HG02642 (cell line): ENCODE measurements at regions not wholly inside any gene's neighbourhood (a gene's known extent, or its start where the extent isn't known, plus 50 kb on each side); places are given as distances from the start of the nearest gene placed in this dataset.

Source experiments
- ATAC-seq: cut with Tn5 transposase; IDR thresholded peaks from one replicate; pipeline ENCODE4 v1.9.1; 2021; ENCODE audit warnings: mild to moderate bottlenecking; ENCODE audit not compliant: unreplicated experiment, poor library complexity

DNA sequence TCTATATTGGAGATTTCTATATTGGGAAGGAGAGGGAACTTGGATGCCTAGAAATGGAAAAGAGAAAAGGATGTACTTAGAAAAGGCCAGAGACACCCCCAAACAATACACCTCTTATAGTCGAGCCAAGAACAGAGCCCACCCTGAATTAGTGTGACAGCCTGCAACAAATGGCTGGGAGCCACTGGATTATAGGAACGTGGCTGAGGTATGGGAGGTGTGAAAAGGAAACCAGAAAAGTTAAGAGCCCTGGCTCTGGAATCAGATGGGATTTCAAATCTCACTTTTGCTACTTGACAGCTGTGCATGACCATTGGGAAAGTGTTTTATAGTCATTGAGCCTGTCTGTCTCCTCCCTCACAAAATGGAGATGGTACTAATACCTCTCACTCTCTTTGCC is 394.0 kb downstream of the ZNF521 start:
- no peak for ATAC-seq

DNA sequence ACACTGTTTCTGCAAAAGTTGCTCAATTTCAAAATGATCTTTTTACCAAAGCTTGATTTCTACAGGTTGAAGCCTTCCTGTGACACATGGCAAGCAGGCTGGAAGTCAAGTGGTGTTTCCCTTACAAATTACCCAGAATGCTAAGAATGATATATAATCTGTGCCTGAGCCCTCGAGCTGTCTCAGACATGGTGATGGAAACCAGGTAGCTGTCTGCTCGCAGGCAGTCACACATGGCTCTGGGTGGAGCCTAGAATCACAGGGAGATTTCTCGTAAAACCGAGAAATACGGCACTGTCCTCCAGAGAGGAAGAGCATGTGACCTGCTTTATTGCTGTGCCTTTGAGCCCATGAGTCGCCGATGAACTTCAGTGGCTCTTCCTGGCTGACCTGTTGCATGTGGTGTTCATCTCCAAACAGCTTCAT is 392.9 kb downstream of the ZNF521 start:
- no peak for ATAC-seq

DNA sequence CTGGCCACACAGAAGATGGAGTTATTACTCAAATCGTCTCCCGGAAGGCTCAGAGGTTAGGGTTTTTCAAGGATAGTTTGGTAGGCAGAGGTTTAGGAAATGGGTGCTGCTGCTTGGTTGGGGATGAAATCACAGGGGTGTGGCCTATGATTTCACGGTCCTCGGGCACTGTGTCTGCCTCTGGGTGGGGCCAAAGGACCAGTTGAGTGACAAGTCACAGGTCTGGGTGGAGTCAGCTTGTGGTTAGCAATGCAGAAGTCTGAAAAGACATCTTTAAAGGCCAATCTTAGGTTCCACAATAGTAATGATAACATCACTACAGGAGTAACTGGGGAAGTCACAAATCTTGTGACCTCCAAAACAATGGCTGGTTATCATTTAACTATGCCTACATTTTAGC is 387.8 kb downstream of the ZNF521 start:
- ATAC-seq: peak; percentile 81

GRCh38 chr18:24968238-24968775 is 383.7 kb downstream of the ZNF521 start:
- ATAC-seq: no peak

GRCh38 chr18:24972577-24972976 is 379.4 kb downstream of the ZNF521 start:
- ATAC-seq: no peak

GRCh38 chr18:24974431-24974830 is 377.5 kb downstream of the ZNF521 start:
- ATAC-seq: no peak

GRCh38 chr18:24975496-24976372 is 376.2 kb downstream of the ZNF521 start:
- no peak for ATAC-seq

DNA sequence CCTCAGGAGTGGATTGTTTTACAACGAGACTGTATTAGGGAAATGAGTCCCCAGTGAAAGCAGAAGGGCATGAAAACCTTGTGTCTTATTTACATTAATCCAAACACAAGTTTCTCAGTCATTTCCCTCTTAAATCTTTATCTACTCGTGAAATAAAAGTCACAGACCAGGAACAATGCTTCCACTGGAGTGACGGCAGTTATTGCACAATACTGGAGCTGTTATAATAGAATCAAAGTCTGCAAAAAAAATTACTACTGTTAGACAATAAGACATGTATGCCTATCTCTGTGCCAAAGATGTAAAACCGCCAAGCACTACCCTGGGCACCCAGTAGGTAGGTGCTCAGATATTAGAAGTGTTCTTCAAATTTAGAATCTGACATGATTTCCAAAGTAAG is 375.5 kb downstream of the ZNF521 start:
- no peak for ATAC-seq

DNA sequence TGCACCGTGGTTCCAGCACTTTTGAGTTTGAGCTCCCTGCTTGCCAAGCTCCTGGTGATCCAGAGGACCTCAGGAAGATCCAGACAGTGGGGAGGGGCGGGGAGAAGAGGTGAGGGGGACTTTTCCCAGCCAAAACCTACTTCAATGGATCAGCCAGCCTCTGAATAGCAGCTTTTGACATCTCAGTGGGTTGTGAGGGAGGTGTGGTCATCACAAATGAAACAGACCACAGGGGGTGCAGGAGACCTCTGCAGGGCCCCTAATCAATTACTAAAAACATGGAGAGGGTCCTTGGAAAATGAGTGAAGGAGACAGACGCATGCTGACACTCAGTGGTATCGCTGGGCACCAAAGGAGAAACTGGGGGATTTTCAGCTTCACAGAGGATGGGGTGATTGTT is 372.7 kb downstream of the ZNF521 start:
- ATAC-seq: no peak

- ATAC-seq: no peak
These were observed 369.1 kb downstream of the ZNF521 start for GRCh38 chr18:24982831-24983230.

DNA sequence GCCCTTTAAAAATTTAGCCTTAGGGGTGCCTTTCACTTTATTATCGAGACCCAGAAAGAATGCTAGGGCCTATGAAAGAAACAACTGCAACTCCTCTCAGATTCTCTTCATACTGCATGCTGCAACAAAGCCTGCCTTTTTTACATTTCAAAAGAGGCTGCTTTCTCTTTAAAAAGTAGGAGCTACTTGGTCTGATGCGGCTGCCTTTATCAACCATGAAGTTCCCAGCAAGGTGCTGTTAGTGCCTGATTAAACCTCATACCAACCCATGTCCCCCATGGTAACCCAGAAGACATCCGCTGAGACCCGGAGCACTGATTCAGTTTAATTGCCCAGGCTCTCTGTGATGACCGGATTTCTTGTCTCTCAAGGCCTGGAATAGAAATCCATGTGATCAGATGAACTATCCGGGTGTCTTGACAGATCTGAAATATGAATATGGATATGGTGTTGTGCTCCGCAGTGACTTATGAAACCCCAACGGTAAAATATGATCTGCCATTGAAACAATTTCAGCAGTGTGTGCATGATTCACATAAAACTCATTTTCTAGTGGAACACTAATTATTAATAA is 368.3 kb downstream of the ZNF521 start:
- ATAC-seq: no peak

GRCh38 chr18:24985586-24985985 is 366.4 kb downstream of the ZNF521 start:
- no peak for ATAC-seq

DNA sequence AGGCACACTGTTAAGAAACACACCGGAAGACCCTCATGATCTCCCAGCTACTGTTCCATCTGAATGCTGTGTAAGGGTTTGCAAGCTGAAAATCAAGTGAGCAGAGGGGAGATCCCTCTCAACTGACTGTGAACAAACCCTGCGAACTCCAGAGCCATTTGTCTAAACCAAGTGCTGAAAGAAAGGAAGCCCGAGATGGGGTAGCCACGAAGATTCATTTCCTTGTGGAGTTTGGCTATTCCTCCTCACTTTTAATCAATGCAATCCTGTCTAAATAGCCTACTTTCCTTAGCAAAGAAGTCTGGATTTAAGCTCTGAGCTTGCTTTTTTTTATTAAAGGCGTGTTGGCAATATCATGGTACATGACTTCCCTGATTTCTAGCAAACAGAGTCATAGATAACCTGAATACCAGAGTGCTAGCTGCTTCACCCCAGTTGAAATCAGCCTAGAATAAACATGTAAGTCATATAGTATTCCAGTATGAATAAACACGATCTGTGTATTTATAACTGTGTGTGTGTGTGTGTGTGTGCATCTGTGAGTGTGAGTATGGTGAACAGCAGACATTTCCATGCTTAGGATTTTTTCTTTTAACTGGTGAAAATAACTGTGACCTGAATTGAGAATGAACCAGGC is 365.2 kb downstream of the ZNF521 start:
- ATAC-seq: no peak

- no peak for ATAC-seq
These were observed 364.4 kb downstream of the ZNF521 start for GRCh38 chr18:24987303-24988252.

DNA sequence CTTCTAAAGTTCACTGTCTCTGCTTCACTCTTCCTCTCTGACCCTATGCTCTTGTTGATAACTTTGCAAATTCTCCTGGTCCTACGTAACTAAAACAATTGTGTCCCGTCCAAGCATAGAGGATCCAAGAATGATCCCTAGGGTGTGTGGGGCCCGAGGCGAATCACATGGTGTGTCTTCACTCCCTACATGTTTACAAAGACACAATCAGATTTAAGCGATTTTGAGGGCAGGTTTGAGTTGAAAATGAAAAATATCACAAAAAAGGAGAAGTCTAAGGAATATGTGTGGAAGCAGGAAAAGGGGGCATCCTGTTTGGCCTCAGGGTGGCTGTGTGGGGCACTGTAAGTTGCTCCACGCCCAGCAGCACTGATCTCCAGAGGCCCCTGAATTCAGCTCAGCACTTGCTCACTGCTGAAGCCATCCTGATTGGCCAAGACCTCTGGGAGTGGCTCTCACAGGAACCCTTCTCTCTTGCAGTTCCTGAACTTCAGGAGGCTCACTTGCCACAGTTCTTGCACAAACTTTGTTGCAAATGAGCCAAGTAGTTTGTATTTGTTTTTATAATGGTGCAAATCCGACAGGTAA is 363.6 kb downstream of the ZNF521 start:
- ATAC-seq: no peak

- ATAC-seq: no peak
These were observed 362.0 kb downstream of the ZNF521 start for GRCh38 chr18:24989760-24990593.

DNA sequence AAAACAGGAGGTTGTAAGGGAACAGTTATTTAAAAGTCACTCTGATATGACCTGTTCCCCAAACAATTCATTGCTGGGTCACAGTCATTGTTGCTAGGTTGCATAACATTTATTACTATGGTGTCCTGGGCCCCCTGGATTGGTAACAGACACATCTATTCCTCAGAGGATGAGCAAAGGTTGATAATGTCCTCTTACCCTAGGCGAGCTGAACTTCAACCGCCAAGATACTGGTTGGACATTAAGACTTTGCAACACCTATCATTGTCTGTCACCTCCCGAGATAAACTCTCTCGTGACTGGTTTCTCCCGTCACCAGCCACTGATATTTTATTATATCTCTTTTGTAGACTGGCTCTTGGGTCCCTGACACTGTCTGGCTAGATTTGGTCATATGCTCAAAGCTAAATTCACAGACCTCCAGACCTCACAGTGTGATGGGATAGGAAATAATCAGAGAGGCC is 361.3 kb downstream of the ZNF521 start:
- no peak for ATAC-seq

DNA sequence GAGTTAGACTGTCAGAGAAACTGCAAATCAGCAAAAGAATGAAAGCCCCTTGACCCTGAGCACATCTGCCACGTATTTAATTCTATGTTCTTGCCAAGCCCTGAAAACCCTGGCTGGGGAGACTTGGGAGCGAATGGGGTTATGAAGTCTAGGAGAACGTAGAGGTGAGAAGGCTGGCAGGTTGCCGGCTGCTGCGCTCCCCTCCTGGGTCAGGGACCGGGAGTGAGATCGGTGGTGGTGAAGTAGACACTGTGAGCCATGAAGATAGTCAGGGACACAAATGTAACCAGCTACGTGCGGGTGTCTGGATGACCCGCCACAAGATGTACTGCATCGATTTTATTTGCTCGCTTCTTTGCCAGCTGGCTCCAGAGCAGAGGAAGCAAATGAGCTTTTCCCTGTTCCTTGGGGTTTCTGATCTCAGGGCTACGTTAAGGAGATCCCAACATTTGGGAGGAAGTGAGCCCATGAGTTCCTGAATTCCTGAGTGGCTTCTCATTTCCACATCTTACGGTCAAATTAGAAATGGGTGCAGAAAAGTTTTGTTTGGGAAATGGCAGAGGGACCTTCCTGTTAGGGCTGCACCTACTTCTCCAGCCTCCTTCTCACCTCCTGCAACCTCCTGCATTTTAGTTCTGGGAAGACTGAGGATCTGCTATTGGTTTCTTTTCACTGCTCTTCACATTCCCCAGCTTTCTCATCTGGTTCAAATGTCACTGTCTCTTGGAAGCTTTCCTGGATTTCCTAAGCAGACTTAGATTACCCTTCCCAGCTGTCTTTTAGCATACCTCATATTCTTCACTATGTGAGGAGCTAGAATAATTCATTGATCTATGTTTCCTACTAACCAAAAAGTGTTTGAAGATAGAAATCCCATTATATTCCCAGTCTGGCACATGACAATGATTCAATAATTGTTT is 360.6 kb downstream of the ZNF521 start:
- ATAC-seq: no peak
